ENCODE measurements at regions not wholly inside any gene's neighbourhood (a gene's known extent, or its start where the extent isn't known, plus 50 kb on each side); places are given as distances from the start of the nearest gene placed in this dataset.
"Not testable (repeated sequence)": the region's sequence is repeated elsewhere in the genome, so short reads cannot be mapped to it uniquely, and the experiment has no call there.

DNA sequence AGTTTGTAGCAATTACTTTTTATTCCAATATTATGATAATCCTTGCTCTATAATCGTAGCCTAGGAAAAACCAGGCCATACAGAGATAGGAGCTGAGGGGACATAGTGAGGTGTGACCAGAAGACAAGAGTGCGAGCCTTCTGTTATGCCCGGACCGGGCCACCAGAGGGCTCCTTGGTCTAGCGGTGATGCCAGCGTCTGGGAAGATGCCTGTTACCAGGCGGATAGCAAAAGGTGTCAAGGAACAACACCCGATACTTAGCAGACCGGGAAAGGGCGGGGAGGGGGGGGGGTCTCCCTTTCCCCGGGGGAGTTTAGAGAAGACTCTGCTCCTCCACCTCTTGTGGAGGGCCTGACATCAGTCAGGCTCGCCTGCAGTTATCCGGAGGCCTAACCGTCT, 67.1 kb upstream of the MUC20 start:
- peak; percentile 0 for DNase-seq (ENCODE audit: low read depth, low spot score)
- H3K4me1 ChIP-seq (ENCODE audit: control insufficient read depth, insufficient read depth, low read length); H3K36me3 ChIP-seq (ENCODE audit: control insufficient read depth, insufficient read depth, low read length); H3K27me3 ChIP-seq (ENCODE audit: control insufficient read depth, insufficient read depth, low read length); H3K4me3 ChIP-seq (ENCODE audit: low read length); H3K27ac ChIP-seq (ENCODE audit: low read length); H3K9me3 ChIP-seq (ENCODE audit: control insufficient read depth, insufficient read depth, low read length): not testable (repeated sequence)
- WGBS (ENCODE audit: insufficient coverage, insufficient read length), result no CpG with 5 or more reads among the region's 14 CpGs

DNA sequence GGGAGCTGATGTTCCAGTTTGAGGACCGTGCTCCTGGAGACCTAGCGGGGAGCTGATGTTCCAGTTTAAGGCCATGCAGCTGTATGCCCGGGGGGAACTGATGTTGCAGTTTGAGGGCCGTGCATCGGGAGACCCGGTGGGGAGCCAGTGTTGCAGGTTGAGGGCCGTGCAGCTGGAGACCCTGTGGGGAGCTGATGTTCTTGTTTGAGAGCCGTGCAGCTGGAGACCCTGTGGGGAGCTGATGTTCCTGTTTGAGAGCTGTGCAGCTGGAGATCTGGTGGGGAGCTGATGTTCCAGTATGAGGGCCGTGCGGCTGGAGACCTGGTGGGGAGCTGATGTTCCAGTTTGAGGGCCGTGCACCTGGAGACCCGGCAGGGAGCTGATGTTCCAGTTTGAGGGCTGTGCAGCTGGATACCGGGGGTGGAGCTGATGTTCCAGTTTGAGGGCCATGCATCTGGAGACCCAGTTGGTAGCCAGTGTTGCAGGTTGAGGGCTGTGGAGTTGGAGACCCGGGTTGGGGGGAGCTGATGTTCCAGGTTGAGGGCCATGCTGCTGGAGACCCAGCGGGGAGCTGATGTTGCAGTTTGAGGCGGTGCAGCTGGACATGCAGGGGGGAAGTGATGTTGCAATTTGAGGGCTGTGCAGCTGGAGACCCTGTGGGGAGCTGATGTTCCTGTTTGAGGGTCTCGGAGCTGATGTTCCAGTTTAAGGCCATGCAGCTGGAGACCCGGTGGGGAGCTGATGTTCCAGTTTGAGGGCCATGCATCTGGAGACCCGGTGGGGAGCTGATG, 64.4 kb upstream of the APOD start:
- H3K27ac ChIP-seq (ENCODE audit: low read length); H3K36me3 ChIP-seq (ENCODE audit: control insufficient read depth, insufficient read depth, low read length); H3K27me3 ChIP-seq (ENCODE audit: control insufficient read depth, insufficient read depth, low read length); H3K9me3 ChIP-seq (ENCODE audit: control insufficient read depth, insufficient read depth, low read length); H3K4me1 ChIP-seq (ENCODE audit: control insufficient read depth, insufficient read depth, low read length); H3K4me3 ChIP-seq (ENCODE audit: low read length); DNase-seq (ENCODE audit: low read depth, low spot score): not testable (repeated sequence)
- WGBS (ENCODE audit: insufficient coverage, insufficient read length), result no CpG with 5 or more reads among the region's 19 CpGs

DNA sequence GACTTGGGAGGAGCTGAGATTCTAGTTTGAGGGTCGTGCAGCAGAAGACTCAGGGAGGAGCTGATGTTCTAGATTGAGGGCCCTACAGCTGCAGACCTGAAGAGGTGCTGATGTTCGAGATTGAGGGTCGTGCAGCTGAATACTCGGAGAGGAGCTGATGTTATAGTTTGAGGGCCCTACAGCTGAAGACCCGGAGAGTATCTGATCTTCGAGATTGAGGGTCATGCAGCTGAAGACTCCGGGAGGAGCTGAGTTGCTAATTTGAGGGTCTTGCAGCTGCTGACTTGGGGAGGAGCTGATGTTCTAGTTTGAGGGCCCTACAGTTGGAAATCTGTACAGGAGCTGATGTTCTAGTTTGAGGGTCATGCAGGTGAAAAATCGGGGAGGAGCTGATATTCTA, 62.1 kb upstream of the APOD start:
- not testable (repeated sequence) for H3K4me1 ChIP-seq (ENCODE audit: control insufficient read depth, insufficient read depth, low read length); H3K9me3 ChIP-seq (ENCODE audit: control insufficient read depth, insufficient read depth, low read length); H3K27ac ChIP-seq (ENCODE audit: low read length); H3K27me3 ChIP-seq (ENCODE audit: control insufficient read depth, insufficient read depth, low read length); H3K36me3 ChIP-seq (ENCODE audit: control insufficient read depth, insufficient read depth, low read length); DNase-seq (ENCODE audit: low read depth, low spot score); H3K4me3 ChIP-seq (ENCODE audit: low read length)
- WGBS (ENCODE audit: insufficient coverage, insufficient read length), result no CpG with 5 or more reads among the region's 8 CpGs

DNA sequence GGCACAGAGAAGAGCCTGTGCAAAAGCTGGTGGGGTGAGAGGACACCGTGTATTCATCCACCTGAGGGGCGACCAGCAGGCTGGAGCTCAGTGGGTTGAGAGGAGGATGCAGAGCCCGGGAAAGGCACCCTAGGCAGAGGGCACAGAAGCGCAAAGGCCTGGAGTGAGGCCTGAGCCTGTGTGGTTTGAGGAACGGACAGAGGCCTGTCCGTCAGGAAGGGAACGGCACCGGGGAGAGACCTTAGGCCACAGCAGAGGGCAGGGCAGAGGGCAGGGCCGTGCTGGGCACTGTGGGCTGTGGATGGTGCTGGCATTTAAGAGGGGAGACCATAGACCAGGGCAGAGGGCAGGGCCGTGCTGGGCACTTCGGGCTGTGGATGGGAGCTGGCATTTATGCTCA, 59.5 kb upstream of the APOD start:
- no CpG with 5 or more reads among the region's 11 CpGs for WGBS (ENCODE audit: insufficient coverage, insufficient read length)
- H3K9me3 ChIP-seq (ENCODE audit: control insufficient read depth, insufficient read depth, low read length); DNase-seq (ENCODE audit: low read depth, low spot score); H3K4me1 ChIP-seq (ENCODE audit: control insufficient read depth, insufficient read depth, low read length); H3K36me3 ChIP-seq (ENCODE audit: control insufficient read depth, insufficient read depth, low read length); H3K27me3 ChIP-seq (ENCODE audit: control insufficient read depth, insufficient read depth, low read length); H3K4me3 ChIP-seq (ENCODE audit: low read length); H3K27ac ChIP-seq (ENCODE audit: low read length): not testable (repeated sequence)

DNA sequence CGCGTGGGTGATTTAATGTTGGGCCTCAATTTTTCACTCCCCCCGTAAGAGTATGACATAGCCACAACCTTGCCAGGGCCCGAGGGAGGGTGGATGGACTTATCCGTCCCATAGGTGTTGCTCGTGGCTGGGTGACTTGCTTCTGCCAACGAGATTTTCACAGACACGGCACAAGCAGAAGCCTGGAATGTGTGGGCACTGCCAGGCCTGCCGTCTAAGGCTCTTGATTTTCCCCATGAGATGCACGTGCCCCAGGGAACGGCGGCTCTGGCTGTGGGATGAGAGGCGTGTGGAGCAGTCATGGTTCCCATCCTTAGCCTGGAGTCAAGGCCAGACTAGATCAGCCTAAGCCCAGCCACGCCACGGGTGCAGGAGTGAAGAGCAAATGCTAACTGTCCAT, 58.6 kb upstream of the APOD start:
- no CpG with 5 or more reads among the region's 15 CpGs for WGBS (ENCODE audit: insufficient coverage, insufficient read length)

DNA sequence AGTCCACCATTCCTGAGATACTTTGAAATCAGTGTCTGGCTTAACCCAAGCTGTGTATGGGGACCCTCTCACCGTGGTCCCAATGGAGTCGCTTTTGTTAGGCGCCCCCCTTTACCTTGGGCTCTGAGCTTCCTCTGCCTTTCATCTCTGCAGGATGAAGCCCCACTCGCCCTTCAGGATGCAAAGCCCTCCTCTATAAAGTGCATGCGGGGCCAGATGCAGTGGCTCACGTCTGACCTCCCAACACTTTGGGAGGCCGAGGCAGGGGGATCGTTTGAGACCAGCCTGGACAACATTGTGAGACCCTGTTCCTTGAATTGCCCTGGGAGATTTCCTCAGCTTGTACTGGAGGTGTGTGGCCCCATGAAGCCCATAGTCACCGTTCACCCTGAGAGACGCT, 54.7 kb upstream of the APOD start:
- not testable (repeated sequence) for DNase-seq (ENCODE audit: low read depth, low spot score); H3K27ac ChIP-seq (ENCODE audit: low read length); H3K4me3 ChIP-seq (ENCODE audit: low read length); H3K27me3 ChIP-seq (ENCODE audit: control insufficient read depth, insufficient read depth, low read length); H3K9me3 ChIP-seq (ENCODE audit: control insufficient read depth, insufficient read depth, low read length); H3K36me3 ChIP-seq (ENCODE audit: control insufficient read depth, insufficient read depth, low read length); H3K4me1 ChIP-seq (ENCODE audit: control insufficient read depth, insufficient read depth, low read length)
- WGBS (ENCODE audit: insufficient coverage, insufficient read length), result no CpG with 5 or more reads among the region's 10 CpGs

More for the DNA sequence above, 58.6 kb upstream of the APOD start:
- not testable (repeated sequence) for H3K27ac ChIP-seq (ENCODE audit: low read length); H3K27me3 ChIP-seq (ENCODE audit: control insufficient read depth, insufficient read depth, low read length); H3K4me1 ChIP-seq (ENCODE audit: control insufficient read depth, insufficient read depth, low read length); DNase-seq (ENCODE audit: low read depth, low spot score); H3K36me3 ChIP-seq (ENCODE audit: control insufficient read depth, insufficient read depth, low read length); H3K4me3 ChIP-seq (ENCODE audit: low read length); H3K9me3 ChIP-seq (ENCODE audit: control insufficient read depth, insufficient read depth, low read length)

DNA sequence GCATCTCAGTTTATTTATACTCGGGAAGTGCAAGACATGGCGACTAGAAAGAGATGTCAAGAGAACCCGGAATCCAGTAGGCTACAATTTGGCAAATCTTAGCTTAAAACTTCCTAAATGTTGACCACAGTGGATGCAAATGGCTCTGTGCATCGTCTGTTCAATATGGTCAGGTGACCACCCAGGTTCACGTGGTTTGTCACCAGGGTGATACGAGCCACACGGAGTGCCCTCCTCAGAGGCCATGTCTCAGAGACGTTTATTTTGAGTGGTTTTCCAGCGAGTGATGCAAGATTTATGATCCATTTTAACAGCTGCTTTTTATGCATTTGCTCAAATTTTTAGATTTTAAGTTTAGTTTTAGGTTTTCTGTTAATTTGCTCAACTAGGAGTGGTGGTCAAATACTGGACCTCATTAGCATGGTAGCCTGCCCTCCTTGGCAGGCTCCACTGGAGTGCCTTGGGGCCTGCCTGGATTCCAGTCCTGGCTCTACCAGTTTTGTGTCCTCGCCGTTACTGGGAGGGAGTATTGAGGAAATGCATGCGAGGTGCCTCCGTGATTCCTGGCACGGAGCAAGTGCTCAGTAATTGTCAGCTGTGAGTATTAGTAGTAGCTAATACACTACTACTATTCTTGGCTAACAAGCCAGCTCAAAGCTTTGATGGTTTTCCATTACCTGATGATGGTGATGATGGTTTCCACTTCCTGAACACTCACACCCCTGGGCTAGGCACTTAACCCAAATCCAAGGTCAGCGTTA, 53.9 kb upstream of the APOD start:
- WGBS (ENCODE audit: insufficient coverage, insufficient read length), result no CpG with 5 or more reads among the region's 15 CpGs

DNA sequence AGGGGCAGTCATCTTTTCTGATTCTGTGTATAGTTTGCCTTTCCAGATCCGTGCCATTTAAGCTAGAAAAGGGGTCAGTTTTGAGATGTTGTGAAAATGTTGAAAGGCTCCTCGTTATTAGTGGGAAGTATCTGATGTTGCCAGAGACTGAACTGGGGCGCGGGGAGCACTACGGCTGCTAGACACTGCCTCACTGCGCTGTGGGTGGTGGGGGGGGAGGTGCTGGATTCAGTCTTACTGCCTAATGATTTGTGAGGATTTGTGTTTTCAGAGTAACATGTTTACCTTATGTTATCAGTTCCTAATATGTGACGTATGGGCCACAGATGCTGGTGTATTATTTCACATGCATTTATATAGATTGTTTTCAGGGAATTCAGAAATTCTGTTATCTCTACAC, 53.3 kb upstream of the APOD start:
- not testable (repeated sequence) for H3K9me3 ChIP-seq (ENCODE audit: control insufficient read depth, insufficient read depth, low read length); DNase-seq (ENCODE audit: low read depth, low spot score); H3K36me3 ChIP-seq (ENCODE audit: control insufficient read depth, insufficient read depth, low read length); H3K27me3 ChIP-seq (ENCODE audit: control insufficient read depth, insufficient read depth, low read length); H3K4me1 ChIP-seq (ENCODE audit: control insufficient read depth, insufficient read depth, low read length); H3K4me3 ChIP-seq (ENCODE audit: low read length); H3K27ac ChIP-seq (ENCODE audit: low read length)
- no CpG with 5 or more reads among the region's 7 CpGs for WGBS (ENCODE audit: insufficient coverage, insufficient read length)

More for the DNA sequence above, 53.9 kb upstream of the APOD start:
- not testable (repeated sequence) for H3K9me3 ChIP-seq (ENCODE audit: control insufficient read depth, insufficient read depth, low read length); H3K4me3 ChIP-seq (ENCODE audit: low read length); H3K27ac ChIP-seq (ENCODE audit: low read length); DNase-seq (ENCODE audit: low read depth, low spot score); H3K36me3 ChIP-seq (ENCODE audit: control insufficient read depth, insufficient read depth, low read length); H3K4me1 ChIP-seq (ENCODE audit: control insufficient read depth, insufficient read depth, low read length); H3K27me3 ChIP-seq (ENCODE audit: control insufficient read depth, insufficient read depth, low read length)

DNA sequence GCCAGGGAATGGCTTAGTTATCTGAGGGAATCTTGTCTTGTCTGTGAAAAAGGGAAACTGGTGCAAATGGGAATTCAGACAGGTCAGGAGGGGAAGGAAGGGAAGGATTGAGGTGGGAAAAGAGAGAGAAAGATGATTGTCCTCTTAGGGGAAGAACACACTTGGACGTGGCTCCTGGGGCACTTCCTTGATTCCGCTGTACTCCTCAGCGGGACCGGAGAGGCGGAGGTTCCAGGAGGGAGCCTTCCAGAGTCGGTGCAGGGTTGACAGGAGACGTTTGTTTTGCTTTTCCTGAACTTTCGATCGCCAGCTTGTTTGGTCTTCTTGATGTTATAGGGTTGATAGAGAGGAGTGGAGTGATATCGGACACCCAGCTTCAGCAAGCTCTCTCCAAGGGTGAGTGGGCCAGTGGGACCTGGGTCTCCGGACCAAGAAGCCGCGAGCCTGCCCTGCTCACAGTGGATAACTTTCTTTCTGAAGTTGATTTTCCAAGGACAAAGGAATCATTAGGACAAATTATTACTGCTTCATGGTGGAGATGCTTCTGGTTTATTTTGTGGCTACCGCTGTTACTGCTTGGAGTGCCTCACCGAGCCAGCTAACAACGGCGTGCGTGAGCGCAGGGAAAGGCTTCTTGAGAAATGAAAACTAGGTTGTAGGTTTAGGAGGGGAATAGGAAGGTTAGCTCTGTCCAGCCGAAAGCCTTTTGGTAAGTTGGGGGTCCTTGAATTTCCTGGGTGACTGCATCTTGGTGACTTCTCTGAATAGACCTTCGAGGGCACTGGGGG, 52.4 kb upstream of the APOD start:
- WGBS (ENCODE audit: insufficient coverage, insufficient read length), result no CpG with 5 or more reads among the region's 21 CpGs
- not testable (repeated sequence) for H3K36me3 ChIP-seq (ENCODE audit: control insufficient read depth, insufficient read depth, low read length); H3K4me3 ChIP-seq (ENCODE audit: low read length); DNase-seq (ENCODE audit: low read depth, low spot score); H3K4me1 ChIP-seq (ENCODE audit: control insufficient read depth, insufficient read depth, low read length); H3K27me3 ChIP-seq (ENCODE audit: control insufficient read depth, insufficient read depth, low read length); H3K9me3 ChIP-seq (ENCODE audit: control insufficient read depth, insufficient read depth, low read length); H3K27ac ChIP-seq (ENCODE audit: low read length)

DNA sequence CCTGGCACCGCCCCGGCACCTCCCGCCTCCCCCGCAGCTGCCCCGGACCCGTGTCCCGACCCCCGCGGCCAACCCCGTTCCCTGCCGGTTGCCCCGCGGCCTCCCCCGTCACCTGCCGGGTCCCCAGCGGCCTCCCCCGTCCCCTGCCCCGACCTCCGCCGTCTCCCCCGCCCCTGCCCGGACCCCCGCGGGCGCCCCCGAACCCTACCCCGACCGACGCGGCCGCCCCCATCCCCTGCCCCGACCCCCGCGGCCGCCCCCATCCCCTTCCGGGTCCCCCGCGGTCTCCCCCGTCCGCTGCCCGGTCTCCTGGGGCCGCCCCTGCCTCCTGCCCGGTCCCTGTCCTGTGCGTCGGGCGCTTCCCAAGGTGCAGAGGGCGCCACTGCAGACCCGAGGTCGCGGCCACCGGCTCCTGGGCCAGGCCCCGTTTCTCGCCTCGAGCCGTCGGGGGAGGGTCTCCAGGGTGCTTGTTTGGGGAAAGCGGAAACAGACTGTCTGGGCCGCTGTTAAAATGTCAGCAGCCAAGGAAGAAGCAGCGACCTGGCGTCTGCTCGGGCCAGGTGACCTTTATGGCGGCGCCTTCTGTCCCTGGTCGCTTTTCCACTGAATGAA, 51.6 kb upstream of the APOD start:
- not testable (repeated sequence) for H3K4me1 ChIP-seq (ENCODE audit: control insufficient read depth, insufficient read depth, low read length); H3K27me3 ChIP-seq (ENCODE audit: control insufficient read depth, insufficient read depth, low read length); H3K27ac ChIP-seq (ENCODE audit: low read length); H3K36me3 ChIP-seq (ENCODE audit: control insufficient read depth, insufficient read depth, low read length); H3K4me3 ChIP-seq (ENCODE audit: low read length); DNase-seq (ENCODE audit: low read depth, low spot score); H3K9me3 ChIP-seq (ENCODE audit: control insufficient read depth, insufficient read depth, low read length)
- no CpG with 5 or more reads among the region's 64 CpGs for WGBS (ENCODE audit: insufficient coverage, insufficient read length)

Measured in iPS DF 6.9 (cell line).